ENCODE measurements at regions not wholly inside any gene's neighbourhood (a gene's known extent, or its start where the extent isn't known, plus 50 kb on each side); places are given as distances from the start of the nearest gene placed in this dataset.

DNA sequence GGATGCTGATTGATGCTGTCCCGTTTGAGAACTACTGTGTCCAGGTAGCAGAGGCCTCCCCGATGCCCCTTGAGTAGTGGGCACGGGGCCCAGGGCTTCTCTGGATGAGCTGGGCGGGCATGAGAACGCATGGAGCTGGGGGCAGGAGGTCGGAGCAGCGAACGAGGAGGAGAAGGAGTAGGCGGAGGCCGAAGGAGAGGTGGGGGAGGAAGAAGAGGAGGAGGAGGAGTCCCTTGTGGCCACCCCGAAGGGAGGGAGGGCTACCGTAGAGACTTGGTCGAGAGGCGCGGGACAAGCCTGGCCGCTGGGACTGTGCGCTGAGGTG is 62.9 kb downstream of the CRYBB2 start:
- TF ChIP-seq, protein P1, sequence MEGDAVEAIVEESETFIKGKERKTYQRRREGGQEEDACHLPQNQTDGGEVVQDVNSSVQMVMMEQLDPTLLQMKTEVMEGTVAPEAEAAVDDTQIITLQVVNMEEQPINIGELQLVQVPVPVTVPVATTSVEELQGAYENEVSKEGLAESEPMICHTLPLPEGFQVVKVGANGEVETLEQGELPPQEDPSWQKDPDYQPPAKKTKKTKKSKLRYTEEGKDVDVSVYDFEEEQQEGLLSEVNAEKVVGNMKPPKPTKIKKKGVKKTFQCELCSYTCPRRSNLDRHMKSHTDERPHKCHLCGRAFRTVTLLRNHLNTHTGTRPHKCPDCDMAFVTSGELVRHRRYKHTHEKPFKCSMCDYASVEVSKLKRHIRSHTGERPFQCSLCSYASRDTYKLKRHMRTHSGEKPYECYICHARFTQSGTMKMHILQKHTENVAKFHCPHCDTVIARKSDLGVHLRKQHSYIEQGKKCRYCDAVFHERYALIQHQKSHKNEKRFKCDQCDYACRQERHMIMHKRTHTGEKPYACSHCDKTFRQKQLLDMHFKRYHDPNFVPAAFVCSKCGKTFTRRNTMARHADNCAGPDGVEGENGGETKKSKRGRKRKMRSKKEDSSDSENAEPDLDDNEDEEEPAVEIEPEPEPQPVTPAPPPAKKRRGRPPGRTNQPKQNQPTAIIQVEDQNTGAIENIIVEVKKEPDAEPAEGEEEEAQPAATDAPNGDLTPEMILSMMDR (IDR thresholded peaks at IDR 0.05; ENCODE audit: low read depth, low read length, poor library complexity, severe bottlenecking), result no peak
- no peak for TF ChIP-seq EZH2phosphoT487 (IDR thresholded peaks at IDR 0.05; ENCODE audit: borderline replicate concordance, low read length)
